Vagina (tissue), 2 donors: ENCODE measurements at regions not wholly inside any gene's neighbourhood (a gene's known extent, or its start where the extent isn't known, plus 50 kb on each side); places are given as distances from the start of the nearest gene placed in this dataset.

Experiments
- DNase-seq, 2 donors: peaks; one replicate each; pipeline ENCODE4 v3.0.0-alpha.2; 2017; ENCODE audit errors: extremely low spot score in 2 of 2
- H3K27ac ChIP-seq: fragments of 200-600 bp; sonication (generic); one replicate; pipeline ENCODE4 v1.5.1; 2019
- H3K27me3 ChIP-seq: fragments of 200-600 bp; sonication (generic); one replicate; pipeline ENCODE4 v1.5.1; 2019
- H3K36me3 ChIP-seq, 2 donors: fragments of 200-600 bp; sonication (generic); one replicate each; pipeline ENCODE4 v1.5.1; 2017 to 2019
- H3K4me1 ChIP-seq: fragments of 200-600 bp; sonication (generic); one replicate; pipeline ENCODE4 v1.5.1; 2019
- H3K4me3 ChIP-seq, 2 donors: fragments of 200-600 bp; sonication (generic); 1 replicate in 1 of 2; 2 replicates in 1 of 2; pipeline ENCODE4 v1.5.1; 2016 to 2019
- H3K9me3 ChIP-seq: fragments of 200-600 bp; sonication (generic); one replicate; pipeline ENCODE4 v1.5.1; 2019
- POLR2A ChIP-seq, 2 donors: fragments of 450-650 bp; IDR thresholded peaks; one replicate each; pipeline ENCODE4 v1.6.1; 2017; ENCODE audit warnings: antibody characterized with exemption in 2 of 2, mild to moderate bottlenecking in 2 of 2, moderate library complexity in 2 of 2
- POLR2AphosphoS5 ChIP-seq, 2 donors: sonication (generic); formaldehyde crosslinking; IDR thresholded peaks; one replicate each; pipeline ENCODE4 v1.9.0; 2017; ENCODE audit warnings: antibody characterized with exemption in 2 of 2, mild to moderate bottlenecking in 2 of 2, low read depth in 1 of 2; ENCODE audit not compliant: insufficient read depth in 1 of 2
- intact Hi-C: fragments of 100-400 bp; cut with DNase I; formaldehyde crosslinking; loops from one replicate; pipeline ENCODE4 v1.15.1; 2023
- TF ChIP-seq, protein P1 (sequence below), 3 experiments: fragments of 450-650 bp in 2 of 3; fragments of 200-600 bp in 1 of 3; sonication (generic) in 1 of 3; IDR thresholded peaks; one replicate each; pipeline ENCODE4 v1.5.1; 2017 to 2019; ENCODE audit warnings: antibody characterized with exemption in 3 of 3, mild to moderate bottlenecking in 2 of 3, moderate library complexity in 2 of 3

DNA sequence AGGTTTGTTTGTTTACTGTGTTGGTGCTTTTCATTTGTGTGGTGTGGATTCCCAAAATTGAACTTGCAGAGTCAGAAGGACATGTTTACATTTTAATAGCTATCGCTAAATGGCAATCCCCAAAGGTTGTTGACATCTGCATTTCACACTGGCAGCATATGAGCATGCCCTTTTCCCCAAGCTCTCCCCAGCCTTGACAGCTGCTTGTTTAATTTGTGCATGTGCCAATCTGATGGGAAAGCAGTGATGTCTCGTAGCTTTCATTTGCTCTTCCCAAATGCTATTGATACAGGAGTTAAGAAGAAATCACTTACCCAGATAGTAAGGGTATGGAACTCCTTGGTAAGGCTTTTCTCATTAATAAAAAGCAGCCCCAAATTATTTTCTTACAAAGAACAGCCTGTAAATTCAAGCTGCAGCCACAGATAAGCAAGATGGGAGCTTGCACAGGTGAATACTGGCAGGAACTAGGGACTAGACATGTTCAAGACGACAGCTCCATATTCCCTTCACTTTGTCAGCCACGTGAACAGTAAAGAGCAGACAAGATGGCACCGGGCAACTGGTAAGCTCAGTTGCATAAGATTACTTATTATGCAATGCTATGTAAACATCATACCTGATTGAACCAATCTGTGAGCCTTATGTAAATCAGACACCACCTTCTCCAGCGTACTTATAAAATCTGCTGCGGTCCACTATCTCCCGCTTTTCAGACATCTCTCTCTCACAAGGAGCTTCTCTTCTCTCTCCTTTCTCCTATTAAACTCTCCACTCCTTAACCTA is 87.4 kb downstream of the IGLL5 start:
- H3K4me3 ChIP-seq = no peak overlapping the region
- H3K9me3 ChIP-seq = no peaks in the 10 kb centered on the region
- no peak for DNase-seq
- no peaks in the 10 kb centered on the region for H3K4me1 ChIP-seq
- intact Hi-C loops = no loop called here
- H3K36me3 ChIP-seq = no peaks in the 10 kb centered on the region
- no peaks in the 10 kb centered on the region for H3K27me3 ChIP-seq
- no peak overlapping the region for H3K27ac ChIP-seq
- no peak for TF ChIP-seq POLR2A (IDR thresholded peaks at IDR 0.05)
- TF ChIP-seq, protein P1, sequence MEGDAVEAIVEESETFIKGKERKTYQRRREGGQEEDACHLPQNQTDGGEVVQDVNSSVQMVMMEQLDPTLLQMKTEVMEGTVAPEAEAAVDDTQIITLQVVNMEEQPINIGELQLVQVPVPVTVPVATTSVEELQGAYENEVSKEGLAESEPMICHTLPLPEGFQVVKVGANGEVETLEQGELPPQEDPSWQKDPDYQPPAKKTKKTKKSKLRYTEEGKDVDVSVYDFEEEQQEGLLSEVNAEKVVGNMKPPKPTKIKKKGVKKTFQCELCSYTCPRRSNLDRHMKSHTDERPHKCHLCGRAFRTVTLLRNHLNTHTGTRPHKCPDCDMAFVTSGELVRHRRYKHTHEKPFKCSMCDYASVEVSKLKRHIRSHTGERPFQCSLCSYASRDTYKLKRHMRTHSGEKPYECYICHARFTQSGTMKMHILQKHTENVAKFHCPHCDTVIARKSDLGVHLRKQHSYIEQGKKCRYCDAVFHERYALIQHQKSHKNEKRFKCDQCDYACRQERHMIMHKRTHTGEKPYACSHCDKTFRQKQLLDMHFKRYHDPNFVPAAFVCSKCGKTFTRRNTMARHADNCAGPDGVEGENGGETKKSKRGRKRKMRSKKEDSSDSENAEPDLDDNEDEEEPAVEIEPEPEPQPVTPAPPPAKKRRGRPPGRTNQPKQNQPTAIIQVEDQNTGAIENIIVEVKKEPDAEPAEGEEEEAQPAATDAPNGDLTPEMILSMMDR (IDR thresholded peaks at IDR 0.05) = no peak

- Histone ChIP-seq H3K4me1 (no peaks in the 10 kb centered on the region), H3K36me3 (no peaks in the 10 kb centered on the region), H3K27me3 (no peaks in the 10 kb centered on the region), H3K9me3 (no peaks in the 10 kb centered on the region), H3K4me3 (no peak overlapping the region), H3K27ac (no peak overlapping the region)
- intact Hi-C loops = no loop called here
- DNase-seq = no peak
- TF ChIP-seq POLR2AphosphoS5 (IDR thresholded peaks at IDR 0.05; ENCODE audit: insufficient read depth in 1 of 2, low read depth in 1 of 2) (no peak), POLR2A (IDR thresholded peaks at IDR 0.05) (no peak)
- TF ChIP-seq, protein P1 (IDR thresholded peaks at IDR 0.05) = no peak
Measured at GRCh38 chr22:22976033-22976922, 88.7 kb downstream of the IGLL5 start.

DNA sequence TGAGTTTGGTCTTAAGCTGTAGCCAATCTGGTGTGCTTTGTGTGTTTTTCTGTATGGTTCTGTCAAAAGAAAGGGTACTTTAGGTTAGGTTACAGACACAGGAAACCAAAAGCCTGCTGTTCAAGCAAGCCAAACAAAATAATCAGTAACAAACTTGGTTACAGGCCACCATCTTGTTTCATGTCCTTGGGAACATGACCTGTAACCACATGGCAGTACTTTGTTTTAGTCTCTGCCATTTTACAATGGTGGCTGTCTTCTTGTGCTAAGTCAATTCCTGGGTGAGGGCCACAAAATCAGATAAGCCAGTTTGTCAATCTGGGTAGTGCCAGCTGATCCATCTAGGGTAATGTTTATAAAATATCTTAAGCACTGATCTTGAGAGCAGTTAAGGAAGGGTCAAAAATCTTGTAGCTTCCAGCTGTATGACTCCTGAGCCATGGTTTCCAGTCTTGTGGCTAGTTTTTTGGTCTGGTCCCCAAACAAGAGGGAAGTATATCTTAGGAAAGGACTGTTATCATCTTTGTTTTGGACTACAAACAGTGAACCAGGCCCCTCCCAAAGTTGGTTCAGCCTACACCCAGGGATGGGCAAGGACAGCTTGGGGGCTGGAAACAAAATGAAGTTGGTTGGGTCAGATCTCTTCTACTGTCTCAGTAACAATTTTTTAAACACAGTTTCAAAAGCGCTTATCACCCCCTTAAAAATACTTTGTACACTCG is 90.0 kb downstream of the IGLL5 start:
- no peaks in the 10 kb centered on the region for H3K27me3 ChIP-seq
- intact Hi-C loops = no loop called here
- H3K36me3 ChIP-seq = no peaks in the 10 kb centered on the region
- no peaks in the 10 kb centered on the region for H3K4me1 ChIP-seq
- H3K4me3 ChIP-seq = no peak overlapping the region
- H3K9me3 ChIP-seq = no peaks in the 10 kb centered on the region
- DNase-seq = no peak
- TF ChIP-seq, protein P1 (IDR thresholded peaks at IDR 0.05) = no peak
- no peak overlapping the region for H3K27ac ChIP-seq

DNA sequence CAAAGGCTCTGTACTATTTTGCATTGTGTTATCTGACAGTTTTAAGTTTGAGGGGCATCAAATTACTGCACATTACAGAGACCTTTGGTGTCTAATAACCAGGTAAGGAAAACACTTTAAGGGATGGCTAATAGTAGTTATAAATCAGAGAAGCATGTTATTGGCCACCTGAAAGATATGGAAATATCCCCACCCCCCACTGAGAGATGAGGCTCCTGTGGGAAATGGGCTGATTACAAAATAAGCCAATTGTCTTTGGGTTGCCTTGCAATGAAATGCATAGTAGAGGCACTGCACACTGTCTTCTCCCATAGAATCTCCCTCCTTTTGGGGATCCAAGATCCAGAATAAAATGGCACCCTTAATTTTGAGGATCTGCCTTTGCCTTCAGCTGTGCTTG is 91.0 kb downstream of the IGLL5 start:
- no peak for DNase-seq
- H3K27ac ChIP-seq = no peak overlapping the region
- TF ChIP-seq POLR2AphosphoS5 (IDR thresholded peaks at IDR 0.05; ENCODE audit: insufficient read depth in 1 of 2, low read depth in 1 of 2) (no peak), POLR2A (IDR thresholded peaks at IDR 0.05) (no peak)
- TF ChIP-seq, protein P1 (IDR thresholded peaks at IDR 0.05) = no peak

More for the DNA sequence above, 91.0 kb downstream of the IGLL5 start:
- Histone ChIP-seq H3K36me3 (no peaks in the 10 kb centered on the region), H3K4me3 (no peak overlapping the region), H3K4me1 (no peaks in the 10 kb centered on the region), H3K27me3 (no peaks in the 10 kb centered on the region), H3K9me3 (no peaks in the 10 kb centered on the region)
- intact Hi-C loops = no loop called here
